Right forelimb (tissue), 1 donor: ENCODE measurements at regions not wholly inside any gene's neighbourhood (a gene's known extent, or its start where the extent isn't known, plus 50 kb on each side); places are given as distances from the start of the nearest gene placed in this dataset.
"Not testable (repeated sequence)": the region's sequence is repeated elsewhere in the genome, so short reads cannot be mapped to it uniquely, and the experiment has no call there.

ENCODE experiments used
- DNase-seq: peaks from one replicate; pipeline ENCODE4 v3.0.0-alpha.2; 2018

DNA sequence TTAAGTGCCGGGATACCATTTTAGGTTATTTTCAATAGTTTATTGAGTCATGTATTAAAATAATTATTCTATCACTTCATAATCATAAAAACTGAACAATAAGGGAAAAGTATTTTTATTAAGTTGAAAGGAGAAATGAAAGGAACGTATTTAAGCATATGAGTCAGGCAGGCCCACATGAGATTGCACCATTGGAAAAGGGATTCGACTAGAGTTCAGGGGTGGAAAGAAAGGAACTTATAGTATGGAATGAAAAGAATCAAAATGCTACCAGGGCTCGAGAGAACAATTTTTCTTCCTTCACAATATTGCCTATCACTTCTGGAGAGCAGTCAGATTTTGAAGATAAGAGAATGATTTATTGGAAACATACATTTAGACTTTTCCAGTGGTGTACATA is 516.5 kb upstream of the NETO1 start:
- DNase-seq = no peak

GRCh38 chr18:73381699-73382036 is 513.9 kb upstream of the NETO1 start:
- no peak for DNase-seq

GRCh38 chr18:73381016-73381698 is 513.4 kb upstream of the NETO1 start:
- DNase-seq = no peak

DNA sequence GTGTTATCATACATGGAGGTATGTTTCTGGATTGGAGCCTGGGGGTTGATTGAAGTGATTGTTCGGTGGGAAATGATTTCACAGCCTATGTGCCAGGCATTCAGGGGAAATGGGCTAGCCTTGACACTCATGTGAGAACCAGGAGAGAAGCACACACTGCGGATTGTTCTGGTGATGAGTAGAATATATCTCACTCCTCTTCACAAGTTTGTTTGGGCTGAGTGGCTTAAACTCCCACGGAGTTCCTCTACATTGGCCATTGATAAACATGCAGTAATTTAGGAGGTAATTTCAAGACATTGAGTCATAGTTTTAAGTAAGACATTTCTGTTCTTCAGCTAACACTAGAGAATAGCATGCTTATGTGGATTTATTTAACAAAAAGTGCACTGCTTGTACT is 498.9 kb upstream of the NETO1 start:
- no peak for DNase-seq

DNA sequence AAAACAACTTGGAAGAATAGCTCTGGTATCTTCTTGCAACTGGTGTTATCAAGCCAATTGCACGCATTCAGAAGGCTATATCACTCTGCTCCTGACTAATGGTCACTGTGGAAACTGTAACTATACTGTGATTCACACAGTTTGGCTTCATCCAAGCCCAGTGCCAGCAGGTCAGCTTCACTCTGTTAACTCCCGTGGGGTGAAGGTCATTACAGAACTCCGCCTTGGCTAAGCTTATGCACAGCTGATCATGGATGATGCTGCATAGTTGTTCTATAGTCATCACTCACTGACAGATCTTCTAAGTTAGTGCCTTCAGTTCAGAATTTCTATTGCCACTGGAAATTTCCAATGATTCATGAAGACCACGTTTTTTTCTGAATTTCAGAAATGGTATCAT is 497.2 kb upstream of the NETO1 start:
- DNase-seq = no peak

DNA sequence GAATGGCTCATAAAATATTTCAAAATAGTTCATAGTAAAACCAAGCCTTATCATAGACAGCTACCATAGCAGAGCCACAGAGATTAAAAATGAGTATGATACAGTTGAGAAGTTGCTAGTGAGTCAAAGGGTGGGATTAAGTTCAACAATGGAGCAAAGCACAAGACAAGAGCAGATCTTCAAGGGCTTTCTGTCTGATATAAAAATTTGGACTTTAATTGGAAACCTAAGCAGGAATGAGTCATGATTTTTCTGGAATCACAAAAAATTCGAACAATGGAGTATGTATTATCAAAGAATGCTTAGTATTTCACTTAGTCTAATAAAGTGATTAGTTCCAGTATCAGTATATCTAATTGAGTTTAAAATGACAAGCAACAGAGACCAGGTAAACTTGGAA is 487.3 kb upstream of the NETO1 start:
- no peak for DNase-seq

- DNase-seq = no peak
These were observed 484.8 kb upstream of the NETO1 start for GRCh38 chr18:73352546-73352945.

DNA sequence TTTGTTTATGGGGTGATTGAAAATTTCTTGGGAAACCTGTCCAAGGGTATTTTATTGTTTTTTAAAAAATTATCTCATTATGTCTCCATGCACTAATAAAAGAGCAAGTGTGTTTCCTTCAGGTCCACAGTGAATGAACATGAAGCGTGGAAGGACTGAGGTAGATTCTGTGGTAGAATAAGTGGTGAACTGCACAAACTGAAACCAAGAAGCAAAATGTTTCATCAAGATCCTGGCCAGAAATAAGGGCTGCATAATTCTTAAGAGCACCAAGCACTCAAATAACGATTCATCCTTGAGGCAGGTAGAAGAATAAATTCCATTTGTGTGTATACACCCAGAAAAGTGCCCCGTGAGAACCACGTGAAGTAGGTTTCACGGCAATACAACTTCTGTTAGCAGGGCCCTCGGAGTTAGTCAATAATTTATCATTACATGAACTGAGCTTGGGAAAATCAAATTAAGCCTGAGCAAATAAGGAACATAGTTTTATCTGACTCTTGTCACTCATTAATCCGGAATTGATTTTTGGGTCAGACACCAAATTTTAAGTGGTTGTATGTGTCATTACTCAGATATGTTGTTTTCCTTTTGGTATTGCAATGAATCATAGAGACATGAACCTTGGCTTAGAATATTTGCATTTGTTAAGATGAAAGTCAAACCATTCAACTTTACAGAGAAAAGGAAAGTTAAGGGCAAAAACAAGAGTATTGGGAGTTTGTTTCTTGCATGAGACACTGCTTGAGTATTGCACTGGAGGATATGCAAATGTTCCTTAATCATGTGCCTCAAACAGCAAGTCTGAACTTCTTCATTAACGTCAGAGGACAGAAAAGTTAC is 472.6 kb upstream of the NETO1 start:
- DNase-seq = no peak

GRCh38 chr18:73331212-73331772 is 463.5 kb upstream of the NETO1 start:
- DNase-seq = no peak

DNA sequence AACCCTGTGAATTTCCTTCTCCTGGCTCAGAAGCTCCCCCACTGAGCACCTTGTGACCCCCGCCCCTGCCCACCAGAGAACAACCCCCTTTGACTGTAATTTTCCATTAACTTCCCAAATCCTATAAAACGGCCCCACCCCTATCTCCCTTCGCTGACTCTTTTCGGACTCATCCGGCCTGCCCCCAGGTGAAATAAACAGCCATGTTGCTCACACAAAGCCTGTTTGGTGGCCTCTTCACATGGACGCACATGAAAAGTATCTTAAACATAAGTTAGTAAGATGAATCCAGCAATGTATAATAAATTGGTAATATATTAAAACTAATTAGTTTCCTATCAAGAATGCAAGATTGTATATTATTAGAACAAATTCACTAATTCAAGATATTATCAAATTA is 462.3 kb upstream of the NETO1 start:
- DNase-seq = not testable (repeated sequence)

GRCh38 chr18:73324187-73324831 is 456.5 kb upstream of the NETO1 start:
- DNase-seq = not testable (repeated sequence)

DNA sequence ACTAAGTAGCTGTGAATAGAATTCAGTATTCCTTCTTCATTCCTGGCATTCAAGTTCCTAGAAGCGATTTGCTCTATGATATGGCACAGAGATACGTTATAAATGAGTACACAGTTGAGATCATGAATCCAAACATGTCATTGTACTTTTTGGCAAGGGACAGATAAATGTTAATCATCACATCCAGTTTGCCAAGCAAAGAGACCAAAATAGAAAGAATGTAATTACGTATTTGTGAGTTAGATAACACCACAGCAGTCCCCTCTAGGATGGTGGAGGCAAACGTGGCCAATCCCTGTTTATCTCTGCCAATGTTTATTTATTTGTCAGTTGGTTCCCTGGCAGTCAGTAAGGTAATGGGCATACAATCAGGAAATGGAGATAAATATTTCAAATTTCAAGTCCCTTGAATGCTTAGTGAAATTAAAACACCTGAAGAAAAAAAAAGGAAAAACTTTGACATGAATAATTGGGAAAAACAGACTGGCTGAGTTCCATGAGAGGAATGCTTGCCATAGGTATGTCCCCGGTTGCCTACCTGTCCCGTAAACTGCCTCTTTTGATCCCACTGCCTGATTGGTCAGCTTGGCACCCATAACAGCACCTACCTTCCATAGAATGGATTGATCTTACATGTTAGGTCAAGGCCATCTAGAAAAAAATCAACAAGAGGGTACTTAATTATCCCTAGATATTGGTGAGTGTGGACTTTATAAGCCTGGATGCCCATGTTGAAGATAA is 451.1 kb upstream of the NETO1 start:
- DNase-seq = no peak

- no peak for DNase-seq
These were observed 448.7 kb upstream of the NETO1 start for GRCh38 chr18:73316513-73316912.

- no peak for DNase-seq
These were observed 447.6 kb upstream of the NETO1 start for GRCh38 chr18:73315381-73315780.

DNA sequence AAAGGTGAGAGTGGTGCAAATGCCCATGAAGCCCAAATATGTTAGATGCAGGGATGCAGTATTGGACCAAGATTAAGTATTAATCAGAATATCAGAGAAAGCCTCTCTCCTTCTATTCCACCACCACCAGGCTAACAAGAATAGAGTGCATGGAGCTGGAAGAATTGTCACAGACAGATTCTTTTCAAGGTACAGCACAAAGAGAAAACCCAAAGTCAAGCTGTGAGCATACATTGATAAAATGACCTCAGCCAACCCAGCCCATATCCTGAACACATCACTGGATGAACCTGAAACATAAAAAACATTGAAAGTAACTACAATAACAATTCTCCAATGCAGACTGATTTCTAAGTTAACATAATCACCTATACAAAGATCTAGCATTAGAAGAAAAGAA is 445.7 kb upstream of the NETO1 start:
- DNase-seq = no peak

- no peak for DNase-seq
These were observed 428.9 kb upstream of the NETO1 start for GRCh38 chr18:73296686-73297085.

- no peak for DNase-seq
These were observed 424.4 kb upstream of the NETO1 start for GRCh38 chr18:73292156-73292555.

DNA sequence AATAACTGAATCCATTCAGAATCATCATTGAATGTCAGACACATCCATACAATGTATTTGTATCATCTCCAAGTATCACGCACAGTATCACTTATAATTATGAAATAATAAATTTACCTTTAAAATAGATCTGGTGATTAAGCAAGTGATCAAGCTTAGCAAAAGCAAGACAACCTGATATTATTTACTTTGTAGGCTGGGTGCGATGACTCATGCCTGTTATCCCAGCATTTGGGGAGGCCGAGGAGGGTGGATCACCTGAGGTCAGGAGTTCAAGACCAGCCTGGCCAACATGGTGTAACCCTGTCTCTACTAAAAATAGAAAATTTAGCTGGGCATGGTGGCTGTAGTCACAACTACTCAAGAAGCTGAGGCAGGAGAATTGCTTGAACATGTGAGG is 421.0 kb upstream of the NETO1 start:
- DNase-seq = no peak

DNA sequence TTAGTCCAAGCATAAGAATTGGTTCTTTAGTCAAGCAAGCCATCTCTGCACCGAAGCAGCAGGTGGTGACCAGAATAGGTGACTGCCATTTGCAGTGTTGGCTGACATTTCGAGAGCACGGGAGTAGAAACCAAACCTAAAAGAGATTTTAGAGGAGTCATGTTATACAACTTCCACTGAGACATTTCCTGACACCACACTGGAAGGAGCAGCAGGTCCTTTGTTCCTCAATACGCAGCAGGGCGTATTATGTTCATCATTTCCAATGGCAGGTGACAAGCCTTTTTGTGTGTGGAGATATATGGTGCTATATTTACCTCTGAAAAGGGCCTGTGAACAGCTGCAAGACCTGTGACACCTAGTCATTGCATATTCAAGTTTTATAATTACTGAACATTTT is 418.8 kb upstream of the NETO1 start:
- no peak for DNase-seq

DNA sequence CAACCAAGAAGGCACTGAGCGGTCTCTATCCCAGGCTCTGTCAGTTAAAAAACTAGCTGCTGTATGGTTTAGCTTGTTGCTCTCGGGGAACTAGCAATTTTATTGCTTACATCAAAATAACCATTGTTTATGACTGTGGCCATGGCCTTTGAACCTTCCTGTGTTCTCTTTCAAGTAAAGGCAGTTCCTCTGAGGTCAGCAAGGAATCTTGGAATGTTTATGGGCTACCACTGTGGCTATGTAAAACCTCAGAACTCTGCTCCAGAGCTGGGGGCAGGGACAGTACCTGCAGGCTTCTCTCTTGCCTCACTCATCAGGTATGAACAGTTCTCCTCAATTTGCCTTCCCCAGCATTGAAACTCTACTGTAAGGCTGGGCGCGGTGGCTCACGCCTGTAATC is 416.0 kb upstream of the NETO1 start:
- DNase-seq = no peak

- no peak for DNase-seq
These were observed 415.2 kb upstream of the NETO1 start for GRCh38 chr18:73283032-73283431.

DNA sequence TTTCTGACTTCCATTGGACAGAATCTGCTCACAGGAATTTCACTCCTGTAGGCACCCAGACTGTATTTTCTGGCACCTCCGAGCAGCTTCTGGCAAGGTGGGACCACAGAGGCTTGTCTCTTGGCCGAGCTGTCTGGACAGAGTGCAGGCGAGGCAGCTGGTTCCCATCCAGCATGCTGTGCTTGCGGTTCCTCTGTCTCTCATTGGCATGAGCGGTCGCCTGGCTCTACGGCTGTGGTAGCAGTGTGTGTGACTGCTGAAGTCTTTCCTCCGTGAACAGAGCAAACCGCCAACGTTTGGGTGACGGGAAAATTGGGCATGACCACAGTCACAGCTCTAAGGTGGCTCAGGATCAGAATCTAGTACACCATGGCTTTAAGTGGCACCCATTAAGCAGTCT is 411.7 kb upstream of the NETO1 start:
- DNase-seq = no peak
